Fibroblast of pulmonary artery (primary cell): ENCODE measurements at regions not wholly inside any gene's neighbourhood (a gene's known extent, or its start where the extent isn't known, plus 50 kb on each side); places are given as distances from the start of the nearest gene placed in this dataset.

Source experiments
- DNase-seq: peaks from one replicate; pipeline ENCODE4 v3.0.0-alpha.2; 2010; ENCODE audit warnings: low read depth
- H3K4me3 ChIP-seq: replicated peaks from 2 replicates; pipeline ENCODE4 v1.5.1; 2011; ENCODE audit warnings: low read depth, mild to moderate bottlenecking, control low read depth, low read length, moderate library complexity
- CTCF ChIP-seq: IDR thresholded peaks from 2 replicates; pipeline ENCODE4 v1.5.1; 2011; ENCODE audit warnings: mild to moderate bottlenecking, control low read depth, low read length, inconsistent platforms; ENCODE audit errors: missing control alignments

GRCh38 chr12:111112311-111113098 lies 192.1 kb upstream of the MYL2 start:
- no peak for DNase-seq
- no peak for TF ChIP-seq CTCF
- H3K4me3 ChIP-seq, result no peak overlapping the region

- no peak overlapping the region for H3K4me3 ChIP-seq
- DNase-seq, result no peak
- TF ChIP-seq CTCF, result no peak
Observed at GRCh38 chr12:111111681-111112080, 191.3 kb upstream of the MYL2 start.

GRCh38 chr12:111110556-111110955 lies 190.2 kb upstream of the MYL2 start:
- no peak overlapping the region for H3K4me3 ChIP-seq
- no peak for DNase-seq
- no peak for TF ChIP-seq CTCF

GRCh38 chr12:111108726-111109125 lies 188.3 kb upstream of the MYL2 start:
- TF ChIP-seq CTCF, result no peak
- no peak overlapping the region for H3K4me3 ChIP-seq
- DNase-seq, result no peak

- no peak for TF ChIP-seq CTCF
- no peak overlapping the region for H3K4me3 ChIP-seq
- no peak for DNase-seq
Observed at GRCh38 chr12:111107392-111108178, 187.2 kb upstream of the MYL2 start.

GRCh38 chr12:111105294-111105693 lies 184.9 kb upstream of the MYL2 start:
- peak; percentile 2 for DNase-seq
- TF ChIP-seq CTCF, result no peak
- no peak overlapping the region for H3K4me3 ChIP-seq

- no peak overlapping the region for H3K4me3 ChIP-seq
- no peak for TF ChIP-seq CTCF
- no peak for DNase-seq
Observed at GRCh38 chr12:111103583-111103982, 183.2 kb upstream of the MYL2 start.
